ENCODE measurements at regions not wholly inside any gene's neighbourhood (a gene's known extent, or its start where the extent isn't known, plus 50 kb on each side); places are given as distances from the start of the nearest gene placed in this dataset.

DNA sequence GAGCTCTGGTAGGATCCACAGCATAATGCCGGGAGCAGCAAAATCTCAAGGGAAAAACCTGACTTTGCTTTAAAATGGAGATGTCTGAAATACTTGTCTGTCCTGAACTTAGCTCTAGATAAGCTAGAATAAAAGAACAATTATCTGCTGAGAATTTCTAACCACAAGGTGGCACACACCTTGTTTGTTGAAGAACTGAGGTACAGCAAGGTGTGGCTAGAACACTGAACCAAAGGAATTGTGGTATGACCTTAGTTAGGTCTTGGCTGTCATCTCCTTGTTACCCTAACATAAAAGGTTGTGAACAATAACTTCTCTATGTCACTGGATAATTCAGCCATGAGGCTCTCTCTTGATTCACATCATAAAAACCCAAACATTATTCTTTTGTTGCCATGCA lies 72.3 kb upstream of the ANXA1 start:
- TF ChIP-seq, protein P1, sequence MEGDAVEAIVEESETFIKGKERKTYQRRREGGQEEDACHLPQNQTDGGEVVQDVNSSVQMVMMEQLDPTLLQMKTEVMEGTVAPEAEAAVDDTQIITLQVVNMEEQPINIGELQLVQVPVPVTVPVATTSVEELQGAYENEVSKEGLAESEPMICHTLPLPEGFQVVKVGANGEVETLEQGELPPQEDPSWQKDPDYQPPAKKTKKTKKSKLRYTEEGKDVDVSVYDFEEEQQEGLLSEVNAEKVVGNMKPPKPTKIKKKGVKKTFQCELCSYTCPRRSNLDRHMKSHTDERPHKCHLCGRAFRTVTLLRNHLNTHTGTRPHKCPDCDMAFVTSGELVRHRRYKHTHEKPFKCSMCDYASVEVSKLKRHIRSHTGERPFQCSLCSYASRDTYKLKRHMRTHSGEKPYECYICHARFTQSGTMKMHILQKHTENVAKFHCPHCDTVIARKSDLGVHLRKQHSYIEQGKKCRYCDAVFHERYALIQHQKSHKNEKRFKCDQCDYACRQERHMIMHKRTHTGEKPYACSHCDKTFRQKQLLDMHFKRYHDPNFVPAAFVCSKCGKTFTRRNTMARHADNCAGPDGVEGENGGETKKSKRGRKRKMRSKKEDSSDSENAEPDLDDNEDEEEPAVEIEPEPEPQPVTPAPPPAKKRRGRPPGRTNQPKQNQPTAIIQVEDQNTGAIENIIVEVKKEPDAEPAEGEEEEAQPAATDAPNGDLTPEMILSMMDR (IDR thresholded peaks at IDR 0.05) = no peak
- no peak for TF ChIP-seq POLR2AphosphoS5 (IDR thresholded peaks at IDR 0.05)
- no peak for TF ChIP-seq POLR2A (IDR thresholded peaks at IDR 0.05)
- intact Hi-C loops (cut with DNase I; ENCODE audit: low total_unique reads) = no loop called here

GRCh38 chr9:73077625-73078030 lies 74.0 kb upstream of the ANXA1 start:
- Histone ChIP-seq H3K4me1 (no peaks in the 10 kb centered on the region), H3K36me3 (no peaks in the 10 kb centered on the region), H3K27me3 (no peaks in the 10 kb centered on the region), H3K9me3 (no peaks in the 10 kb centered on the region), H3K27ac (no peak overlapping the region), H3K4me3 (no peak overlapping the region)
- TF ChIP-seq, protein P1 (IDR thresholded peaks at IDR 0.05) = no peak
- TF ChIP-seq POLR2A (IDR thresholded peaks at IDR 0.05) = no peak
- TF ChIP-seq POLR2AphosphoS5 (IDR thresholded peaks at IDR 0.05) = no peak
- no peak for DNase-seq (ENCODE audit: low spot score in 2 of 2)
- intact Hi-C loops (cut with DNase I; ENCODE audit: low total_unique reads) = no loop called here

More for the DNA sequence above, 72.3 kb upstream of the ANXA1 start:
- no peak overlapping the region for H3K4me3 ChIP-seq
- no peaks in the 10 kb centered on the region for H3K4me1 ChIP-seq
- H3K9me3 ChIP-seq = no peaks in the 10 kb centered on the region
- no peaks in the 10 kb centered on the region for H3K27me3 ChIP-seq
- H3K36me3 ChIP-seq = no peaks in the 10 kb centered on the region
- DNase-seq (ENCODE audit: low spot score in 2 of 2) = no peak
- no peak overlapping the region for H3K27ac ChIP-seq

GRCh38 chr9:73076970-73077369 lies 74.7 kb upstream of the ANXA1 start:
- TF ChIP-seq, protein P1 (IDR thresholded peaks at IDR 0.05) = no peak
- TF ChIP-seq POLR2A (IDR thresholded peaks at IDR 0.05) = no peak
- TF ChIP-seq POLR2AphosphoS5 (IDR thresholded peaks at IDR 0.05) = no peak
- intact Hi-C loops (cut with DNase I; ENCODE audit: low total_unique reads) = no loop called here

GRCh38 chr9:73074176-73074708 lies 77.4 kb upstream of the ANXA1 start:
- no peaks in the 10 kb centered on the region for H3K36me3 ChIP-seq
- DNase-seq (ENCODE audit: low spot score in 2 of 2) = no peak
- no peaks in the 10 kb centered on the region for H3K9me3 ChIP-seq
- H3K27ac ChIP-seq = peak overlapping the region in 1 of 2 donors; percentile 23
- TF ChIP-seq POLR2AphosphoS5 (IDR thresholded peaks at IDR 0.05) = no peak
- no peak for TF ChIP-seq POLR2A (IDR thresholded peaks at IDR 0.05)
- TF ChIP-seq, protein P1 (IDR thresholded peaks at IDR 0.05) = no peak
- H3K4me1 ChIP-seq = no peaks in the 10 kb centered on the region
- no peaks in the 10 kb centered on the region for H3K27me3 ChIP-seq
- no peak overlapping the region for H3K4me3 ChIP-seq
- intact Hi-C loops (cut with DNase I; ENCODE audit: low total_unique reads) = no loop called here

More at GRCh38 chr9:73076970-73077369, 74.7 kb upstream of the ANXA1 start:
- no peaks in the 10 kb centered on the region for H3K36me3 ChIP-seq
- no peaks in the 10 kb centered on the region for H3K9me3 ChIP-seq
- no peak overlapping the region for H3K4me3 ChIP-seq
- no peak for DNase-seq (ENCODE audit: low spot score in 2 of 2)
- no peak overlapping the region for H3K27ac ChIP-seq
- H3K4me1 ChIP-seq = no peaks in the 10 kb centered on the region
- H3K27me3 ChIP-seq = no peaks in the 10 kb centered on the region

DNA sequence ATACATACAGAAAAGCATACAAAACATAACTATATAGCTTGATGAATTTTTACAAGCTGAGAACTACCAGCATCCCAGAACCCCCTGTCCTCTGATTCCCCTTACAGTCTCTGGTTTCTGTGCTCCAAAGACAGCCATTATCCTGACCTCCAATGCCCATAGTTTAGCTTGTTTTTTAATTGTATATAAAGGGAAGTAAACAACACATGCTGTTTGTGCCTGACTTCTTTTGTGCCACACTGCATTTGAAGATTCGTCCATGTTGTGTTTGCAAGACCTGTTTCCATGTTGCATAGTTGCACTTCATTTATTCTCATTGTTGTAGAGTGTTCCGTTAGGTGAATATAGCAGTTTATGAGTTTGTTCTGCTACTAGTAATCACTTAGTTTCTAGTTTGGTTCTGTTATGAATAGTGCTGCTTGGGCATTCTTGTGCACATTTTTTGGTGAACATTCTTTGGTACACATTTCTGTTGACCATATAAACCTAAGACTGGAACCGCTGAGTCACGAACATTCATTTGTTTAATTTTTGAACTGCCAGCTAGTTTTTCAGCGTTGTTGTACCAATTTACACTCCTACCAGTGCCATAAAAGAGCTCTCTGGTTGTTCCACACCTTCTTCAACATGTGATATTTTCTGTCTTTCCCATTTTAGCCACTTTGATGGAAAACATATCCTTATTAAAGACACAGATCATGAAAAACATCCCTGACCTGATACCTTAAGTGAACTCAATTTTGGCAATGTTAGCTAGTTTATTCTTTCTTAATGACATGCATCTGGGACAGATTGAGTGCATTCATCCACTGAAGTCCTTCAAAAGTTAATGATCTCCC lies 78.1 kb upstream of the ANXA1 start:
- Histone ChIP-seq H3K27ac (peak overlapping the region in 1 of 2 donors; percentile 23), H3K4me1 (no peaks in the 10 kb centered on the region), H3K4me3 (no peak overlapping the region), H3K36me3 (no peaks in the 10 kb centered on the region), H3K27me3 (no peaks in the 10 kb centered on the region), H3K9me3 (no peaks in the 10 kb centered on the region)
- TF ChIP-seq, protein P1 (IDR thresholded peaks at IDR 0.05) = no peak
- peak in 1 of 3 donors; percentile 4 for TF ChIP-seq POLR2AphosphoS5 (IDR thresholded peaks at IDR 0.05)
- no peak for DNase-seq (ENCODE audit: low spot score in 2 of 2)
- intact Hi-C loops (cut with DNase I; ENCODE audit: low total_unique reads) = no loop called here
